Astrocyte of the spinal cord (primary cell): ENCODE measurements at regions not wholly inside any gene's neighbourhood (a gene's known extent, or its start where the extent isn't known, plus 50 kb on each side); places are given as distances from the start of the nearest gene placed in this dataset.

Source experiments
- DNase-seq: peaks from one replicate; pipeline ENCODE4 v3.0.0; 2011; ENCODE audit warnings: low read depth, low spot score
- H3K4me3 ChIP-seq: 2 replicates; pipeline ENCODE4 v1.5.1; 2011; ENCODE audit warnings: low read depth, mild to moderate bottlenecking, low read length, moderate library complexity
- in situ Hi-C: cut with HindIII; loops from 2 replicates; pipeline ENCODE4 v1.10.0; 2017; ENCODE audit warnings: low sequenced_read_pairs
- TF ChIP-seq, protein P1 (sequence below): IDR thresholded peaks from 2 replicates; pipeline ENCODE4 v1.5.1; 2012; ENCODE audit warnings: low read depth, mild to moderate bottlenecking, low read length, inconsistent platforms

DNA sequence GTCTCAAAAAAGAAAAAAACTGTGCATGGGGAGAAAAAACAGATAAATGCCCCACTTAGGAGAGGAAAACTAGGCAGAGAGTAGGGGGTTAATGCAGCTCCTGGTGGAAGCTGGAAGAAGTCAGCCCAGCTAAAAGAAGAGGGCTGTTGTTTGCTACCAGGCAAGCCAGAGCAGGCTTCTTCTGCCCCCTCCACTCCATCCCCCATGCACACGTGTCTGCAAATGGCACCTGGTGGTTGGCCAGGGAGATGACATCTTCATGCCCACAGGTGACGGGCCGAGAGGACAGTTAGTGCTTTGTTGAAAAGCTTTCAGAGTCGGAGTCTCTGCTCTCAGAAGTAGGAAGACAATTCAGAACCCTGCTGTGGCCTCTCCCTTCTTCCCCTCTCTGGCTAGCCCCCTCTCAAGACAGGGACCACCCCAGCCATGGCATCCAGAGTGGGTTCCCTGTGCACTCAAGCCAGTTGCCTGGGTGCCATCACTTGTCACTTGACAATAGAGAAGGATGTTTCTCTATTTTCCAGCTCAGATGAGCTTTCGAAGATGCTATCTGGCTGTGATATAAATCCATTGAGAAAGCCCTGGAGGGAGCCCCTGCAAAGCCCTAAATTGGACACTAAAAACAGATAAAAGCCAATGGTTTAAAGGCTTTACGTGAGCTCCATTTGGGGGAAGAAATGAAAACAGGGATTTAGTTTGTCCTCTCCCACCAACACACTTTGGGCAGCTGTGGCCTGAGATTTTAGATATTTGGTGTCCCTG lies 142.0 kb downstream of the TRIM29 start:
- in situ Hi-C loops = no loop called here
- H3K4me3 ChIP-seq = no peak overlapping the region
- no peak for DNase-seq
- TF ChIP-seq, protein P1, sequence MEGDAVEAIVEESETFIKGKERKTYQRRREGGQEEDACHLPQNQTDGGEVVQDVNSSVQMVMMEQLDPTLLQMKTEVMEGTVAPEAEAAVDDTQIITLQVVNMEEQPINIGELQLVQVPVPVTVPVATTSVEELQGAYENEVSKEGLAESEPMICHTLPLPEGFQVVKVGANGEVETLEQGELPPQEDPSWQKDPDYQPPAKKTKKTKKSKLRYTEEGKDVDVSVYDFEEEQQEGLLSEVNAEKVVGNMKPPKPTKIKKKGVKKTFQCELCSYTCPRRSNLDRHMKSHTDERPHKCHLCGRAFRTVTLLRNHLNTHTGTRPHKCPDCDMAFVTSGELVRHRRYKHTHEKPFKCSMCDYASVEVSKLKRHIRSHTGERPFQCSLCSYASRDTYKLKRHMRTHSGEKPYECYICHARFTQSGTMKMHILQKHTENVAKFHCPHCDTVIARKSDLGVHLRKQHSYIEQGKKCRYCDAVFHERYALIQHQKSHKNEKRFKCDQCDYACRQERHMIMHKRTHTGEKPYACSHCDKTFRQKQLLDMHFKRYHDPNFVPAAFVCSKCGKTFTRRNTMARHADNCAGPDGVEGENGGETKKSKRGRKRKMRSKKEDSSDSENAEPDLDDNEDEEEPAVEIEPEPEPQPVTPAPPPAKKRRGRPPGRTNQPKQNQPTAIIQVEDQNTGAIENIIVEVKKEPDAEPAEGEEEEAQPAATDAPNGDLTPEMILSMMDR = no peak

- H3K4me3 ChIP-seq = no peak overlapping the region
- TF ChIP-seq, protein P1 = no peak
- in situ Hi-C loops = no loop called here
- no peak for DNase-seq
Measured at GRCh38 chr11:119993722-119994121, 144.2 kb downstream of the TRIM29 start.

DNA sequence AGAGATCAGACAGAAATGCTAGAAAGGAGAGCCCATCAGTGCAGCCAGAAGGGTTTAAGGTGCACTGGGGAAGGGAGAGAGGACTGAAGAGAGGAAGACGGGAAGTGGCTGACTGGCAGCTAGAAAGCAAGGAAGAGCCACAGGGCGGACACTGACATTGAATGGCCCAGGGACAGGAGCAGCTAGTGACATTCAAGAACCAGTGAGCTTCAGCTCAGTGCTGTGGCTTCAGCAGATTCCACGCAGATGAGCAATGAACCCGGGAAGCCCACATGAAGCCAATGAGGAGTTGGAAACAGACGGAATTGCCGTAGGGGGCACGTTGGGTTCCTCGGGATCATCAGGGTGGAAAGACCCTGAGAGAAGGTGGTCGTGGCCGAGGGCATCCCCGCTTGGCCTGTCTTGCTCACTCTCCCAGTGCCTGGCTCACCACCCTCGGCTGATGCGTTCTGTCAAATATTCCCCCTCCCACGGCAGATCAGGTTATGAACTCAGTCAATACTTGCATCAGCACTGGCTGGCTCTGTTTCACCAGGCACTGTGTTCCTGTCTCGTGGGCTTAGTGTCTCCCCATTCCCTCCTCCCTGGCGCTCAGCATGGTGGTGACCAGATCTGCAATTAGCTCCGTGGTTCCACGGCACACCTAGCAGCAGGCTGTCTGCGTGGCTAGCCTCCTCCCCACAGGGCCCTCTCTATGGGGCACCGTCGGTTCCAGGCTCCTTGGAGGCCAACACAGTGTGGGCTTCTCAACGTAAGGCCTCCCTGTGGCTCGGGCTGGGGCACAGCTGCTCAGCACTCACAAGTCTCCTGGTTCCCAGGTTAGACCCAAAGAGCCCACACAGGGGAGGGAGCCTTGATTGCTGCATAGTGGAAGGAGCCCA lies 145.5 kb downstream of the TRIM29 start:
- in situ Hi-C loops = no loop called here
- H3K4me3 ChIP-seq = no peak overlapping the region
- no peak for DNase-seq
- TF ChIP-seq, protein P1 = no peak

DNA sequence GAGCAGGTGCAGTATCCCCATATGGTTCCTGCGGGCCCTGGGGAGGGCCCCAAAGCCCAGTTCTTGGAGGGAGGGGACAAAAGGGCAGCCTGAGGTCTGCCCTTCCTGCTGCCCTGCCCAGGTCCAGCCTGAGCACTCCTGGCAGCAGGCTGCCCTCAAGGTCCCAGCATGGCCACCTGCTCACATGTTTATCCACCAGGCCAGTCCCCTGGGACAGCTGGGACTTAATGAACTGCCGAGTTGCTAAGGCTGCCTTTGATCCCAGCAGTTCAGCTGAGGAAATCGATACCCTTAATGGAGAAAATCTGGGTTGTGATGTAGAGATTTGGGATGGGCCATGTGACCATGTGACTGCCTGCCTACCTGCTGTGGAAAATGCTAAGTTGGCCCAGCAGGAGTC lies 146.2 kb downstream of the TRIM29 start:
- DNase-seq = no peak
- no peak overlapping the region for H3K4me3 ChIP-seq
- TF ChIP-seq, protein P1 = no peak
- in situ Hi-C loops = no loop called here

DNA sequence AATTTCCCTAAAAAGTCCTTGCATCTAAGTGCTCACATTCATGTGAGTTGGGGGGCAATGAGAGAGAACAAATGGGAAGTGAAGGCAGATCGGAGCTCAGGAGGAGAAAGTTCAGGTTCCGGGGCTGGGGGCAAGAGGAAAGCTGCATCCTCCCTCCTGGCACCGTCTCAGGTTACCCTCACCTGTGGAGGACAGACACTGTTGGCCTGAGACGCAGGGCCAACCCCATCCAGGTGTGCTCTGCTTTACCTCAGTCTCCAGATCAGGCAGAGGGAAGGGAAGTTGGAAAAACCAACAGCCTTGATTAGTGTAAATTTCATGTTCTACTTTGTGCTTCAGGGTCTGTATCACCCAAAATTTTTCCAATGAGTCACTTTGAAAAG lies 146.9 kb downstream of the TRIM29 start:
- in situ Hi-C loops = no loop called here
- H3K4me3 ChIP-seq = no peak overlapping the region
- TF ChIP-seq, protein P1 = no peak
- no peak for DNase-seq

GRCh38 chr11:119990309-119991021 lies 147.4 kb downstream of the TRIM29 start:
- no peak overlapping the region for H3K4me3 ChIP-seq
- DNase-seq = no peak
- TF ChIP-seq, protein P1 = no peak
- in situ Hi-C loops = no loop called here
